Superior temporal gyrus (tissue), 1 donor: ENCODE measurements at regions not wholly inside any gene's neighbourhood (a gene's known extent, or its start where the extent isn't known, plus 50 kb on each side); places are given as distances from the start of the nearest gene placed in this dataset.

ENCODE experiments used
- DNase-seq: peaks from one replicate; pipeline ENCODE4 v3.0.0-alpha.2; 2016; ENCODE audit errors: extremely low spot score

DNA sequence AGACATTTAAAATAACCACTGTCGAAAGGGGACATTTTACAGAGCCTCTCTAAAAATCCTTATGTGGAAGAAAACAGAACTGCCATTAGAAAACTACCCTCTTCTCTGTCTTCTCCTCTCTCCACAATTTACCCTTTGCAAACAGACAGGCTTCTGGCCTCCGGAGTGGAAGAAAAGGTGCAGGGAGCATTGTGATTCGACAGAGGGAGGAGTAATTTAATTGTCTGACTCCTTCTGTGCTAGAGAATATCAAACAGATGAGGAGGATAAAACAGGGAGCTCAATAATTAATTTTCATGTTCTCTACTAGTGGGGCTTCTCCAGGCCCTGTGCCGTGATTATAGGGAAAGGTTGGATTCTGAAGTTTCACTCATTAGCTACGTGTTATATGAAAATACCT is 615.5 kb upstream of the MKI67 start:
- no peak for DNase-seq

DNA sequence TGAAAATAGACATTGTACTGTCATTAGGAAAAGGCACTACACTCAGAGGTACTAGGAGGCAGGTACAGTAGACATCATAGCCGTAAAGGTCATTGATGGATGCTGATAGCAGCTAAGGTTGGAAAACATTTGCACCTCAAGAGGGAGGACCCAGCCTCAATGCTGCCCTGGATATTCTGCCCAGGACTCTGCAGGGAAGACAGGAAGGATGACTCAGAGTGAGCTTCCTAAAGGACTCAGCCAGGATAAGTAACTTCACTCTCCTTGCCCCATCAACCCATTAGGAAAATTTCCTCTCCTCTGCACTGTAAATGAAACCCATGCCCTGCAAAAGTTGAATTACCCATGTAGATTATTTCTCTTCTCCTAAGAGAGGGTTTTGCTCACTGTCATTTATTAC is 617.9 kb upstream of the MKI67 start:
- no peak for DNase-seq

DNA sequence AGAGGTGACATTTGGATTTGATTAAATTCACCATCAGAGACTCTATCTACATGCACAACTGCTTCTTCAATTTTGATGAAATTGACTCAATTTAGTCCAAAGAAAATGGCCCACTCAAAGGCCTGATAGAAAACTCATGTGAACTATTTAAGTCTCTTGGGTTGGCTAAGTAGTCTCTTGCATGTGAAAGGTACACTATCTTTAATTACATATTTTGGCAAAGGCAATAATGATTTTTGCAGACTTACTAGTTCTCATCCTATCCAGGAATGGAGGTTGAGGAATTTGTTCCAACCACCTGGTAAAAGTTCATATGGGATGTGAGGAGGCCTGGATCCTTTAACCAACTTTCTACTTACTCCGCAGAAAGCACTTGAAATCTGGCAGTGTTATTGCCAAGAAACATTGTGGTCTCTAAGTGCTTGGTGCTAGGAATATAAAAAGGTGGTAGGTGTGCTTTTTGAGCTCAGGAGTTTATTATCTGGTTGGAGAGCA is 618.6 kb upstream of the MKI67 start:
- DNase-seq = no peak

DNA sequence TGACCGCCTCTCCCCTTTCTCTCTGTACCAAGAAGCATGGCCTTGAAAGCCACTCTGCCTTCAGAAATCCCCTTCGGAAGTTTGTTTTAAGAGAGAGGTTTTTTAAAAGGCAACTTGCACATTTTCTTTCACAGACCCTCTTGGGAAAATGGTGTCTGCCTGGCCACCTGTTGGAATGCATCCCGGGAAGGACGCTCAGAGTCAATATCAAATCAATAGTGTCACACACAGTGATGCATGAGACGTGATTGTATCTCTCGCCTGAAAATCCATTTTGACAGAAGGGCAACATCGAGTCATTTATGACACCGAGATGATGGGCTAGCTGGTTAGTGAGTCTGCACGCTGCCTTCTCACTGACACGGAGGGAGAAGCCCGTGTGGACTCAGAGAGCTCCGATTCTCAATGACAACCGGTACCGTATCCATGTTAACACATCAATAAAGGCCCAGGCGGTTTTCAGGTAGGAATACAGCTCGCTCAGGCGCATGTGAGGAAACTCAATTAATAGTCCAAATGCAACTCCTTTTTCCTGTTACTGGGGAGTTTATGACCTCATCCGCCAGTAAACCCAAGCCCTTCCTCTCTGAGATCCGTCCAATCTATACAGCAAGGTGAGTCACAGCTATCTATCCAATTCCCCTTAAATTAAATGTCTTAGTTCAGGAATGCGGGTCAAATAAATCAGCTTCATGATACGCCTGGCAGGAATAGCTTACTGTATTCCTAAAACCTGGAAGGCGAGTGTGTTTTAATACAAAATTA is 621.5 kb upstream of the MKI67 start:
- no peak for DNase-seq

DNA sequence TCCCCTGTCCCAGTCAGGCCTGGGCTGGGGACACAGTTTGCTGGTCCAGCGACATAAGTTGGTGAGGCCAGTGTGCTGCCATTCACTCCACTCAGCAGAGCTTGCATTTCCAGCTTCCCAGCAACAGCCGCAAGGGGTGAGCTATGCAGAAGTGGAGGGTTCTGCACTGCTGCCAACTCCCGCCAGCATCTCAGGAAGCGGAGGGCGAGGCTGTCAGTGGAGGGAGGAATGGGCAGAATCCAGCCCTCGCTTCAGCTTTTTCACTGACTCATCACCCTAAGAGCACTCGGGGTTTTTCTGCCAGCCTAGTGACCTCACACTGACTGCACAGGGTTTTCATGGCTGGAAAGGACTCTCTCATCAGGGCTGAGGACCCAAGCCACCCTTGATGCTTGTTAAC is 625.1 kb upstream of the MKI67 start:
- DNase-seq = no peak

DNA sequence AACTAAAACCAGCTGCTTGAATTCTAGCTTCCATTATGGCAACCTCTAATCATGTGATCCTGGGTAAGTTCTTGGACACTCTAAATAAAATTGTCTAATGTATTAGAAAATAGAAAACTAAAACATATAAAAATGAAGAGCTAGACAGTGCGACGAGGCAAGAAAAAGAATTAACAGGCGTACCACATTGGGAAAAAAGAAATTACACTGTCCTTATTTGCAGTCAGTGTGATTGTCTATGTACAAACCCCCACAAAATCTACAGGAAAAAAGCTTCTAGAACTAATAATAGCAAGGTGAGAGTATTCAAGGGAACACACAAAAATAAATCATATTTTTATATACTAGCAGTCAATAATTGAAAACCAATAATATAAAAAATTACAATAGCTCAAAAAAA is 625.6 kb upstream of the MKI67 start:
- no peak for DNase-seq

GRCh38 chr10:128759174-128759573 is 633.0 kb upstream of the MKI67 start:
- no peak for DNase-seq

GRCh38 chr10:128763588-128763987 is 637.4 kb upstream of the MKI67 start:
- no peak for DNase-seq

DNA sequence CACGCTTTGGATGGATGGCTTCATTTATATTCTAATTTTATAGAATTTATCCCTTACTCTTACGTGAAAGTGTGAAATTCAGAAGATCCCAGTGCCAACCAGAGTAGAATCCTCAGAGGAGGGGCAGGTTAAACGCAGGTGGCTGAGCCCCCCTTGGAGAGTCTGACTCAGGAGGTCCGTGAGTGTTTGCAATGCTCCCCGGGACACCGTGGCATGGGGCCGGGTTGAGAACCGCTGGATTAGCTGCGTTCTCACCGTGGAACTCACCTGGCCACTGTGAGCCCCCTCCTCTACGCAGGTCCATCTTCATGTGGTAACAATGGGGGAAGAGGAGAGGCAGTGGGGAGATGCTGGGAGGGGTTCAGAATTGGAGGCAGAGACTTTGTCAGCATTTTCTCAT is 638.0 kb upstream of the MKI67 start:
- no peak for DNase-seq

DNA sequence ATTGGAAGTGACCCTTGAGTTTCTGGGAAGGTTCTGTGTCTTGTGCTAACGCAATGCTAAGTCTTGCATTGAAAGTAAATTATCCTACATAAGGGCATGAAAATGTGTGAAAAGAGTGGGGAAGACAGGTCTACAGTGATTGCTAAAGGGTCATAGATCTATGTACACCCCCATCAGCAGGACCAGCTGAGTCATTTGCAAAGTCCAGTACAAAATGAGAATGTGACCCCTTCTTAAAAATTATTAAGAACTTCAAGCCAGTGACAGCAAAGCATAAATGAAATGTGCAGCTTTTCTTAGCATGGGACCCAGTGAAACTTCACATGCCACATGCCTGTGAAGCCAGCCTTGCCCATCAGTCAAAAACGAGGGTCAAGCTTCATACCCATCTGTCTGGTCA is 640.7 kb upstream of the MKI67 start:
- DNase-seq = no peak

- DNase-seq = no peak
These were observed 648.8 kb upstream of the MKI67 start for GRCh38 chr10:128774979-128775378.

DNA sequence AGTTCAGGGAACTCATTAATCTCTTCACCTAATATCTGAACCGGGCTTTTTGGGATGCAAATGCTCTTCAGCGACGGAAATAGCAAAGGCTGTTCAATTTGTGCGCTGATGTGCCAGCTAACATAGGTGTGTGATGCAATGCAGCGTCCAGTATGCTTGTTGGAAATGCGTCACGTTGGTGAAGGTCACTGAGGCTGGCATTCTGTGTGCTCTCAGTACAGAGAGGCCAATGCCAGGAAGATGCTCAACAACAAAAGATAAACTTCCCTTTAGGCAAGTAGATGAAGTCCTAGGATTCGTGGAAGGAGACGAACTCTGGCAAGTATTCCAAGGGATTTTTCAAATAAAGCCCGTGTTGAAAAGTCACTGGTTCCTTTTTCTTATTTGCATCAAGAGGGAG is 649.5 kb upstream of the MKI67 start:
- no peak for DNase-seq

DNA sequence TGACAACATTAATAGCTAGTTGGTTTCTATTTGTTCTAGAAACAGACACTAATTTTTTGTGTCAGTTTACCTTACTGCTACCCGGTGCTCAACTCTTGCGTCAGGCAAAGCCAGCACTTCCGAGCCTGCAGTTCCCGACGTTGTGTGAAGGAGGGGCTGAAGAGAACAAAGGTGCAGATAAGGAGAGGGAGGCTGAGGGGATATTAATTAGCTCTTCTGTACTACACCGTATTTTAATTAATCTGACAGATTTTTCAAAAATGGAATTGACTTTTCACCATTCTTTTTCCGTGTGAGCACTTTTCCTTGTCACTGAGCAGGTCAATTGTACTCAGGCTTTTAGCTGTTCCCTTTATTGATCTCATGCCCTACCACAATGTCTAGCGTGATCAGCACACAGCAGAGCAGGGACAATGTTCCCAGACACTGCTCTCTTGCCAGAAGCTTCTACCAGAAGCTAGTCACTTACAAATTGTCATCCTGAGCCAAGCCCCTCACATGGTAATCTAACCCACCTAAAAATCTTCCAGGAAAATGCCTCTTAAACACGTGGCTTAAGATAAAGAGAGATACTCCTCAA is 650.5 kb upstream of the MKI67 start:
- DNase-seq = no peak

DNA sequence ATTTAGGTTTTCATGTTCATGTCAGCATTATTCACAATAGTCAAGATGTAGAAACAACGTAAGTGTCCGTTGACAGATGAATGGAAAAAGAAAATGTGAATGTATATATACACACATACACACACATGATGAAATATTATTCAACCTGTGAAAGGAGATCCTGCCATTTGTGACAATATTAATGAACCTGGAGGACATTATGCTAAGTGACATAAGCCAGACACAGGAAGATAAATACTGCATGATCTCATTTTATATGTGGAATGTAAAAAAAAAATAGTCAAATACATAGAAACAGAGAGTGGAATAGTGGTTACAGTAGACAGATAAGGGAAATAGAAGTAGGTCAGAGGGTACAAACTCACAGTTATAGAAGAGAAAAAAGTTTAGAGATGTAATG is 651.1 kb upstream of the MKI67 start:
- no peak for DNase-seq

DNA sequence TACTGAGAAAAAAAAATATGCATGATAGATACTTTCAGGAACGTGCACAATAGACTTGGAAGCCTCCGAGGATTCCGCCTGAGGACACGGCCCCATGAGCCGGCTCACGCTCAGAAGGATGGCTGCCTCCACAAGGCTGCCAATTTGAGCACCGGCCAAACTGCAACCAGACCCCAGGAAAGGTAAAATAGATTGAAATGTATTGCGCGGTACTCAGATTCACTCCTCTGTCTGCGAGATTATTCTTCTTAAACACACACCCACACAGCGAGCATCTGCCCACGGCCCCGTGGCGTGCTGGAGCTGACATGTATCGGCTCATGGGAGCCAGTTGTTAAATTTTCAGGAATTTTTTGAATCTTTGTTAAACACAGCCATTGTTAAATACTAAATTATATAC is 653.2 kb upstream of the MKI67 start:
- no peak for DNase-seq

GRCh38 chr10:128780156-128780761 is 654.0 kb upstream of the MKI67 start:
- DNase-seq = no peak

- no peak for DNase-seq
These were observed 655.4 kb upstream of the MKI67 start for GRCh38 chr10:128781637-128782036.

DNA sequence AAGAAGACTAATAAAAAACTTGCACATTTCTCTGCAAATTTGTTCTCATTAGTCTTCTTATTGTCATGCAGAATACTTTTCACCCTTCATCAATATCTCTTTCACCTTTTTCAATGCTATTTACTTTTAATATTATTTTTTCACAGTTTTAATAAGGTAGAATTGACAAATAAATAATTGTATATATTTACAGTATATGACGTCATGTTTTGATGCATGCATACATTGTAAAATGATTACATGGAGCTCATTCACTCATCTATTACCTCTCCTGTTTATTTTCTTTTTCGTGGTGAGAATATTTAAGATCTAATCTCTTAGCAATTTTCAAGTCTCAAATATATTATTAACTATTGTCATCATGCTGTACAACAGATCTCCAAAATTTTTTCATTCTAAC is 658.2 kb upstream of the MKI67 start:
- DNase-seq = no peak

DNA sequence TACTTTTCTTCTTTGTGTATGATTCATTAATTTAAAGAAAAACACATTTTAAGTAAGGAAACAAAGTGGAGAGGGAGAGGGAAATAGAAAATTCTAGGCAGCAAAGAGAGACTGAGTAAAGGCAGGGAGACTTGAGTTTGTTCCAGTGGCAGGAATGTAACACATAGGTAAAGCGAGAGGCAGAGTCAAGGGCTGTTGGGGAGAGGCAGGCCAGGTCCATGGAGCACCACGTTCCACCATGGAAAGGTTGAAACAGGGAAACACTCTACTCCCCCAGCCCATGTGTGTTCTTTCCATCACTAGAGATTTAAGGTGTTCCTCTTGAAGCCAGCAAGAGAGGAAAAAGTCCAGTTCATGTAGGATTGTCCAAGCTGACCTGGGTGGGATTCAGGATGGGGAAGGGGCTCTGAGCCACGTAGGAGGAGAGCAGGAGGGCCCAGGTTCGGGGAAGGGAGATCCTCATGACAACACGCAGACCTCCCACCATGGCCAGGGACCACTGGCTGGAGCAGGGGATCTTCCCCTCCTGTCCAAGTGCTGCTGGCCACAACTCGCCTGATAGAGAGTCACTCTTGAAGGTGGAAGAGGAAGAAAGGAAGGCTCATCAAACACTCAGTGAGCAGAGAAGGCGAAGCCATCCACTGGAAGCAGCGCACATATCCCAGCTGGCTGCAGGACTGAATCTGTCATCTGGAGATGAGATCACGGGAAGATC is 666.4 kb upstream of the MKI67 start:
- DNase-seq = no peak

- DNase-seq = no peak
These were observed 667.8 kb upstream of the MKI67 start for GRCh38 chr10:128793726-128794655.

DNA sequence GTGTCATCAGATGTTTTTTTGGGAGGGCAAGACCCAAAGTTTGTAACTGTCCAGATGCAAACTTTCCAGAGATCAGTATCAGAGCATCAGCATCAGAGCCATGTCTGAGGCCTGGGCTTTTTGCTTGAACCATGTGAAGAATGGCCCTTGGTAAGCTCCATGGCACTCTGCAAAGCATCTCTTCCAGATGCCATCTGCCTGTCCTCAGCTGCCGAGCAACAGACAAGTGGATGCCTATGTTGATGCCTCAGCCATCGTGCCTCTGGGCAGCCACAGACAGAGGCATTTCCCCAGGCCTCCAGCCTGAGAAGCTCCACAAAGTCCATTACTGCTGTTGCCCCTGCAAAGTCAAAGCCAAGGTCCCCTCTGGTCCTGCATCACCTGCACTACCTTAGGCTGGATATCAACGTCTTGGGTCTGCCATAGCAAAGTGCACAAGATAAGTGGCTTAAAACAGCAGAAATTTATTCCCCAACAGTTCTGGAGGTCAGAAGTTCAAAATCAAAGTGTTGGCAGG is 670.2 kb upstream of the MKI67 start:
- no peak for DNase-seq
